CD14-positive monocyte (primary cell): ENCODE measurements at regions not wholly inside any gene's neighbourhood (a gene's known extent, or its start where the extent isn't known, plus 50 kb on each side); places are given as distances from the start of the nearest gene placed in this dataset.

Source experiments
- DNase-seq, 3 donors: peaks; one replicate each; pipeline ENCODE4 v3.0.0-alpha.2; 2011 to 2022
- H2AFZ ChIP-seq: 2 replicates; pipeline ENCODE4 v1.6.0; 2012; ENCODE audit warnings: mild to moderate bottlenecking, low read depth, low read length, inconsistent platforms; ENCODE audit not compliant: insufficient read depth, poor library complexity, severe bottlenecking
- H3K27ac ChIP-seq, 2 donors: 1 replicate in 1 of 2; 2 replicates in 1 of 2; pipeline ENCODE4 v1.5.1; 2012 to 2013; ENCODE audit warnings: low read length in 2 of 2, control low read depth in 1 of 2, inconsistent platforms in 1 of 2, low read depth in 1 of 2, mild to moderate bottlenecking in 1 of 2
- H3K27me3 ChIP-seq, 2 donors: one replicate each; pipeline versions ENCODE4 v1.6.0 to v1.6.1; 2011 to 2013; ENCODE audit warnings: low read length in 2 of 2; ENCODE audit not compliant: control insufficient read depth in 2 of 2, insufficient read depth in 2 of 2
- H3K36me3 ChIP-seq, 2 donors: replicated peaks in 1 of 2; 1 replicate in 1 of 2; 2 replicates in 1 of 2; pipeline versions ENCODE4 v1.5.1 to v1.6.1; 2012 to 2013; ENCODE audit warnings: low read length in 2 of 2, control low read depth in 1 of 2, inconsistent platforms in 1 of 2, mild to moderate bottlenecking in 1 of 2; ENCODE audit not compliant: insufficient read depth in 2 of 2, control insufficient read depth in 1 of 2
- H3K4me1 ChIP-seq, 2 donors: 1 replicate in 1 of 2; 2 replicates in 1 of 2; pipeline versions ENCODE4 v1.5.1 to v1.6.1; 2012 to 2013; ENCODE audit warnings: low read length in 2 of 2, control low read depth in 1 of 2, inconsistent platforms in 1 of 2, mild to moderate bottlenecking in 1 of 2, moderate library complexity in 1 of 2; ENCODE audit not compliant: insufficient read depth in 2 of 2, control insufficient read depth in 1 of 2
- H3K4me2 ChIP-seq: replicated peaks from 2 replicates; pipeline ENCODE3; 2012; ENCODE audit warnings: low read length, moderate library complexity, mild to moderate bottlenecking; ENCODE audit not compliant: poor library complexity, severe bottlenecking; ENCODE audit errors: extremely low read depth
- H3K4me3 ChIP-seq, 3 experiments: fragments of 200-600 bp in 1 of 3; sonication (generic) in 1 of 3; replicated peaks in 1 of 3; 1 replicate in 2 of 3; 2 replicates in 1 of 3; pipeline ENCODE4 v1.5.1; 2011 to 2013; ENCODE audit warnings: low read length in 3 of 3, mild to moderate bottlenecking in 3 of 3, control low read depth in 2 of 3, low read depth in 2 of 3, inconsistent platforms in 1 of 3, moderate library complexity in 1 of 3
- H3K79me2 ChIP-seq: 2 replicates; pipeline ENCODE4 v1.6.0; 2012; ENCODE audit warnings: mild to moderate bottlenecking, control low read depth, inconsistent platforms, low read length, moderate library complexity; ENCODE audit not compliant: insufficient read depth
- H3K9ac ChIP-seq: 2 replicates; pipeline ENCODE4 v1.6.0; 2017; ENCODE audit warnings: low read length, mild to moderate bottlenecking; ENCODE audit not compliant: insufficient read depth, poor library complexity, severe bottlenecking
- H3K9me3 ChIP-seq, 2 donors: replicated peaks in 1 of 2; 1 replicate in 1 of 2; 2 replicates in 1 of 2; pipeline versions ENCODE4 v1.5.1 to v1.6.1; 2012 to 2013; ENCODE audit warnings: low read length in 2 of 2, control low read depth in 1 of 2; ENCODE audit not compliant: control insufficient read depth in 1 of 2, insufficient read depth in 1 of 2
- H4K20me1 ChIP-seq: 2 replicates; pipeline ENCODE4 v1.6.0; 2012; ENCODE audit warnings: mild to moderate bottlenecking, low read length, control low read depth, moderate library complexity; ENCODE audit not compliant: insufficient read depth
- H3K27ac Mint-ChIP-seq, 7 donors: one replicate each; pipeline ENCODE4 v1.8.0; 2020; ENCODE audit warnings: mild to moderate bottlenecking in 7 of 7, mixed read lengths in 7 of 7, moderate library complexity in 6 of 7, inconsistent platforms in 2 of 7
- H3K27me3 Mint-ChIP-seq, 3 donors: one replicate each; pipeline ENCODE4 v1.8.0; 2021 to 2022; ENCODE audit warnings: low read depth in 3 of 3, mild to moderate bottlenecking in 3 of 3, mixed read lengths in 3 of 3, moderate library complexity in 3 of 3, inconsistent platforms in 1 of 3
- H3K36me3 Mint-ChIP-seq, 2 donors: one replicate each; pipeline ENCODE4 v1.8.0; 2020; ENCODE audit warnings: mixed read lengths in 2 of 2, inconsistent platforms in 1 of 2, mild to moderate bottlenecking in 1 of 2
- H3K4me1 Mint-ChIP-seq: one replicate; pipeline ENCODE4 v1.8.0; 2020; ENCODE audit warnings: mild to moderate bottlenecking, mixed read lengths
- H3K4me3 Mint-ChIP-seq, 2 donors: one replicate each; pipeline ENCODE4 v1.8.0; 2020; ENCODE audit warnings: mild to moderate bottlenecking in 2 of 2, mixed read lengths in 2 of 2, moderate library complexity in 1 of 2
- H3K9me3 Mint-ChIP-seq, 7 donors: one replicate each; pipeline ENCODE4 v1.8.0; 2020 to 2022; ENCODE audit warnings: mixed read lengths in 7 of 7, mild to moderate bottlenecking in 6 of 7, moderate library complexity in 6 of 7, inconsistent platforms in 2 of 7
- WGBS: methylation state at CpG from one replicate; pipeline ENCODE4 v1.1.5; 2013; ENCODE audit warnings: missing lambda C conversion rate; ENCODE audit not compliant: insufficient coverage; 5-methylcytosine and 5-hydroxymethylcytosine counted together
- intact Hi-C, 2 donors: fragments of 100-400 bp; cut with micrococcal nuclease; formaldehyde crosslinking; loops; one replicate each; pipeline versions ENCODE4 v1.15.0 to v1.15.1; 2023
- TF ChIP-seq, protein P1 (sequence below): fragments of 200-600 bp; IDR thresholded peaks from one replicate; pipeline ENCODE4 v1.8.0; 2022; ENCODE audit warnings: antibody characterized with exemption, mild to moderate bottlenecking

DNA sequence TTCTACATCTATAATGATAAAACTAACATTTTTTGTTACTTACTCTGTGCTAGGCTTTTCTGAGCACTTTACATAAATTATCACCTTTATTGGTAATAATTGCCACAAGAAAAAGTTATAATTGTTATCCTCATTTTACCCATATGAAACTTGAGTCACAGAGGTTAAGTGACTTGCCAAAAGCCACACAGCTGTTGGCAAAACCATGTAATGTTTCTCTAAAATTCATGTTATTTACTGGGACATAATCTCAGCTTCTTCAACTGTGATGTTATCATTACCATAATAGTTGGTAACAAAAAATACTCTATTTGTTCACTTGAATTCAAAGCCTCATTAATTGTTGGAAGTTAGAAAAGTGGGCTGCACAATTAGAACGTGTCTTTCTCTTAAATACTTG, 437.3 kb downstream of the BRINP1 start:
- intact Hi-C loops: no loop called here
- H3K36me3 Mint-ChIP-seq: no peaks in the 10 kb centered on the region

DNA sequence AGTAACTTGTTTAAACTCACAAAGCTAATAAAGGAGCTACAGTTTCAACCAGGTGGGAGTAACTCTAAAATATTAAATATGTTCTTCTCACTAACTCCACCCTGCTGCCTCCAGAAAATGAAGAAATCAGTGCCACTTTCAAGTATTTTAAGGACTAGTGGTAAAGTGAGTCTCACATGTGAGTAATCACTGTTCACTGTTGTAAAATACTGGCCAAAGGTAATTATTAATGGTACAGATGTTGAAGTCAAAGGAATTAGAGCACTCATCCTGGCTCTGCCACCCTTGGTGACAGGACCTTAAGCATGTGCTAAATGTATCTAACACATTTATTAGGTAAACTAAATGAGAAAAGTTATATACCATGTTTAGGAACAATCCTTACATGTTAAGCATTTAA, 430.7 kb downstream of the BRINP1 start:
- H3K9me3 Mint-ChIP-seq: no peaks in the 10 kb centered on the region
- no peaks in the 10 kb centered on the region for H3K36me3 Mint-ChIP-seq
- H3K4me1 ChIP-seq: no peaks in the 10 kb centered on the region
- peaks cover 0 to 2% (median 0%) of the 10 kb centered on the region in 3 donors for H3K27me3 Mint-ChIP-seq
- H3K4me3 ChIP-seq: no peak overlapping the region
- no peaks in the 10 kb centered on the region for H3K4me1 Mint-ChIP-seq
- no peak for DNase-seq
- H3K9ac ChIP-seq: no peak overlapping the region
- no peak overlapping the region for H3K4me2 ChIP-seq
- no peaks in the 10 kb centered on the region for H4K20me1 ChIP-seq
- H3K27me3 ChIP-seq: no peaks in the 10 kb centered on the region
- no peaks in the 10 kb centered on the region for H3K9me3 ChIP-seq
- no peaks in the 10 kb centered on the region for H3K36me3 ChIP-seq
- H3K27ac Mint-ChIP-seq: no peak overlapping the region
- no peak overlapping the region for H3K4me3 Mint-ChIP-seq
- TF ChIP-seq, protein P1, sequence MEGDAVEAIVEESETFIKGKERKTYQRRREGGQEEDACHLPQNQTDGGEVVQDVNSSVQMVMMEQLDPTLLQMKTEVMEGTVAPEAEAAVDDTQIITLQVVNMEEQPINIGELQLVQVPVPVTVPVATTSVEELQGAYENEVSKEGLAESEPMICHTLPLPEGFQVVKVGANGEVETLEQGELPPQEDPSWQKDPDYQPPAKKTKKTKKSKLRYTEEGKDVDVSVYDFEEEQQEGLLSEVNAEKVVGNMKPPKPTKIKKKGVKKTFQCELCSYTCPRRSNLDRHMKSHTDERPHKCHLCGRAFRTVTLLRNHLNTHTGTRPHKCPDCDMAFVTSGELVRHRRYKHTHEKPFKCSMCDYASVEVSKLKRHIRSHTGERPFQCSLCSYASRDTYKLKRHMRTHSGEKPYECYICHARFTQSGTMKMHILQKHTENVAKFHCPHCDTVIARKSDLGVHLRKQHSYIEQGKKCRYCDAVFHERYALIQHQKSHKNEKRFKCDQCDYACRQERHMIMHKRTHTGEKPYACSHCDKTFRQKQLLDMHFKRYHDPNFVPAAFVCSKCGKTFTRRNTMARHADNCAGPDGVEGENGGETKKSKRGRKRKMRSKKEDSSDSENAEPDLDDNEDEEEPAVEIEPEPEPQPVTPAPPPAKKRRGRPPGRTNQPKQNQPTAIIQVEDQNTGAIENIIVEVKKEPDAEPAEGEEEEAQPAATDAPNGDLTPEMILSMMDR: no peak
- H3K27ac ChIP-seq: no peak overlapping the region
- H3K79me2 ChIP-seq: no peaks in the 10 kb centered on the region
- intact Hi-C loops: no loop called here
- no peak overlapping the region for H2AFZ ChIP-seq

More for the DNA sequence above, 437.3 kb downstream of the BRINP1 start:
- TF ChIP-seq, protein P1: no peak
- no peak overlapping the region for H3K27ac Mint-ChIP-seq
- no peak overlapping the region for H2AFZ ChIP-seq
- no peak overlapping the region for H3K9ac ChIP-seq
- H3K9me3 Mint-ChIP-seq: peaks cover 0 to 4% (median 0%) of the 10 kb centered on the region in 7 donors
- no peak overlapping the region for H3K4me2 ChIP-seq
- no peaks in the 10 kb centered on the region for H3K4me1 Mint-ChIP-seq
- H3K9me3 ChIP-seq: no peaks in the 10 kb centered on the region
- DNase-seq: no peak
- H3K4me1 ChIP-seq: no peaks in the 10 kb centered on the region
- H4K20me1 ChIP-seq: no peaks in the 10 kb centered on the region
- no CpG with 5 or more reads among the region's 1 CpG for WGBS
- no peak overlapping the region for H3K4me3 ChIP-seq
- no peak overlapping the region for H3K27ac ChIP-seq
- H3K4me3 Mint-ChIP-seq: no peak overlapping the region
- no peaks in the 10 kb centered on the region for H3K36me3 ChIP-seq
- no peaks in the 10 kb centered on the region for H3K27me3 ChIP-seq
- peaks cover 0 to 4% (median 0%) of the 10 kb centered on the region in 3 donors for H3K27me3 Mint-ChIP-seq
- H3K79me2 ChIP-seq: no peaks in the 10 kb centered on the region
